Fibroblast of skin of left biceps (primary cell): ENCODE measurements at regions not wholly inside any gene's neighbourhood (a gene's known extent, or its start where the extent isn't known, plus 50 kb on each side); places are given as distances from the start of the nearest gene placed in this dataset.
"Not testable (repeated sequence)": the region's sequence is repeated elsewhere in the genome, so short reads cannot be mapped to it uniquely, and the experiment has no call there.

ENCODE experiments used
- DNase-seq, 2 experiments: peaks; one replicate each; pipeline ENCODE4 v3.0.0-alpha.2; 2013; ENCODE audit warnings: low read depth in 2 of 2

GRCh38 chr7:68082066-68082960 is 1085.7 kb downstream of the TYW1 start:
- not testable (repeated sequence) for DNase-seq

DNA sequence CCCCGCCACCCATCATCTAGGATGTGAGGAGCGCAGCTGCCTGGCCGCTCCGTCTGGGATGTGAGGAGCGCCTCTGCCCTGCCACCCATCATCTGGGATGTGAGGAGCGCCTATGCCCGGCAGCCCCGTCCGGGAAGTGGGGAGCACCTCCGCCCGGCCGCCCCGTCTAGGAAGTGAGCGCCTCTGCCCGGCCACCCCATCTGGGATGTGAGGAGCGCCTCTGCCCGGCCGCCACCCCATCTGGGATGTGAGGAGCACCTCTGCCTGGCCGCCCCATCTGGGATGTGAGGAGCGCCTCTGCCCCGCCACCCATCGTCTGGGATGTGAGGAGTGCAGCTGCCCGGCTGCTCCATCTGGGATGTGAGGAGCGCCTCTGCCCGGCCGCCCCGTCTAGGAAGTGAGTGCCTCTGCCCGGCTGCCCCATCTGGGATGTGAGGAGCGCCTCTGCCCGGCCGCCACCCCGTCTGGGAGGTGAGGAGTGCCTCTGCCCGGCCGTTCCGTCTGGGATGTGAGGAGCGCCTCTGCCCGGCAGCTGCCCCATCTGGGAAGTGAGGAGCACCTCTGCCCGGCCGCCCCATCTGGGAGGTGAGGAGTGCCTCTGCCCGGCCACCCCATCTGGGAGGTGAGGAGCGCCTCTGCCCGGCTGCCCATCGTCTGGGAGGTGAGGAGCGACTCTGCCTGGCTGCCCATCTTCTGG is 1086.5 kb downstream of the TYW1 start:
- not testable (repeated sequence) for DNase-seq

DNA sequence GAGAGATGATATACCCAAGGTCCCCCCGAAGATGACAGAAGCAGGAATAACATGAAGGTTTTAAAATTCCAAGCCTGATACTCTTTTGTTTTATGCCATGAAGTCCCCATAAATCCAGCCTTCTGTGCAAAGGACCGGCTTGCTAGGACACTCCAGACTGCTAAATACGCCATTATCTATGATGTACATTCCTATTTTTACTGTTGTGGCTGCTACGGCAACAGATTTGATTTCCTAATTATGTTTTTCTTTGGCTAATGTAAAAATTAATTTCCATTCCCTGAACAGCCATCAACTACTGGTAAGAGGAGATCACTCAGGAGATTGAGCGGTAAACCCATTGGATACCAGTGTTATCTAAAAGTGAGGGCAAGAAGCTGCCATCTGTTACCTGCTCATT is 1090.8 kb downstream of the TYW1 start:
- no peak for DNase-seq

- DNase-seq, result no peak
Measured at GRCh38 chr7:68088879-68089278, 1092.2 kb downstream of the TYW1 start.

DNA sequence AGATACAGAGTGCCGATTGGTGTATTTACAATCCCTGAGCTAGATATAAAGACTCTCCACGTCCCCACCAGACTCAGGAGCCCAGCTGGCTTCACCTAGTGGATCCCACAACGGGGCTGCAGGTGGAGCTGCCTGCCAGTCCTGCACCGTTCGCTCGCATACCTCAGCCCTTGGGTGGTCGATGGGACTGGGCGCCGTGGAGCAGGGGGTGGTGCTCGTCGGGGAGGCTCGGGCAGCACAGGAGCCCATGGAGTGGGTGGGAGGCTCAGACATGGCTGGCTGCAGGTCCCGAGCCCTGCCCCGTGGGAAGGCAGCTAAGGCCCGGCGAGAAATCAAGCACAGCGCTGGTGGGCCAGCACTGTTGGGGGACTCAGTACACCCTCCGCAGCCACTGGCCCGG is 1093.6 kb downstream of the TYW1 start:
- not testable (repeated sequence) for DNase-seq

GRCh38 chr7:68103319-68103718 is 1106.7 kb downstream of the TYW1 start:
- DNase-seq, result no peak

- peak; percentile 12 to 18 for DNase-seq
Measured at GRCh38 chr7:68107261-68107660, 1110.6 kb downstream of the TYW1 start.

- peak; percentile 77 to 82 for DNase-seq
Measured at GRCh38 chr7:68107968-68108367, 1111.3 kb downstream of the TYW1 start.

GRCh38 chr7:68109299-68109698 is 1112.7 kb downstream of the TYW1 start:
- DNase-seq, result no peak

DNA sequence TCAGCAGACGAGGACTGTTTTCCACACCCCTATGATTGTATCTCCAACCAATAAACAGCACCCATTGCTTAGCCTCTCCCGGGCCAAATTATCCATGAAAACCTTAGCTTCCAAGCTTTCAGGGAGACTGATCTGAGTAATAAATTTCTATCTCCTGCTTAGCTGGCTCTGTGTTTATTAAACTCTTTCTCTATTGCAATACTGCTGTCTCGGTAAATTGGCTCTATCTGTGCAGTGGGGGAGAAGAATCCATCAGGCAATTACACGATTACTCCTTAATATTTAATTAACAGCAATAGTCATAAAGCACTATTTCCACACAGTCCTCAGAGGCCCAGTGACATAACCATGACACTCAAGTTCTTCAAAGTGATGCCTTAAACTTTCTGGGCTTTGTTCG is 1122.8 kb downstream of the TYW1 start:
- DNase-seq, result no peak

GRCh38 chr7:68121056-68121455 is 1124.4 kb downstream of the TYW1 start:
- DNase-seq, result no peak

DNA sequence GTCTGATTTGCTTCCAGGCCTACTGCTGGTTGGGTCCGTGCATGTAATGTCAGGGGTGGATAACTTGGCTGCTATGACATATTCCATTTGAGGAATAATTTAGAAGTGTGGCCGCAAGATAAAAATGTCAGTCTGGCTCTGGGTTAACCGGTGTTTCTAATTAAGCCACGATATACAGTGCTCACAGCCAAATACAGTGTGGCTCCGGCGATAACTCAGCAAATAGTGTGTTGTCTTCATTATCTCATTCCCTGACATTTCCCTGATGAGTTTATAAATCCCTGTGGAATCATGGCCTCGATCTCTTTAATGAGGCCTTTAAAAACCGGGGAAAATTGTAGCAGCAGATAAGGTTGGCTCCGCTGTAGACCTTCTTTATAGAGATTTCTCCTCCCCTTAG is 1125.0 kb downstream of the TYW1 start:
- DNase-seq, result no peak

- DNase-seq, result no peak
Measured at GRCh38 chr7:68122801-68123200, 1126.2 kb downstream of the TYW1 start.

- DNase-seq, result no peak
Measured at GRCh38 chr7:68125168-68125567, 1128.5 kb downstream of the TYW1 start.

GRCh38 chr7:68133045-68133444 is 1136.4 kb downstream of the TYW1 start:
- no peak for DNase-seq

GRCh38 chr7:68143345-68143744 is 1146.7 kb downstream of the TYW1 start:
- no peak for DNase-seq

DNA sequence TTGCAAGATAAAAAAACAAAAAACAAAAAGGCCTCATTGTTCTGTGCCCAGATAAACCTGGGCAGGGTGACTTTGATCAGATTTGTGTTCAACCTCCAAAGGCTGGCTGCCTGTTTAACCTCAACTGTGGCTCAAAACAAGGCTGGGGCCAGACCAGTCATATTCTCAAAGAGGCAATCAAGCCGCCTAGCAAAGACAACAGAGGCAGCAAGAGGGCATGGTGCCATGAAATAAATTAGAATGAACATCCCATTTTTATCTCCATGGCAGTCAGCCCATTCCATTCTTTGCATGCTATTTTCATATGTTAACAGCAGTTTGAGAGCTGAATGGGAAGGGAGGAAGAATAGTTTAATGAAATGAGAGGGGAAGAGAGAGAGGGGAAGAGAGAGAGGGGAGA is 1150.3 kb downstream of the TYW1 start:
- DNase-seq, result no peak

DNA sequence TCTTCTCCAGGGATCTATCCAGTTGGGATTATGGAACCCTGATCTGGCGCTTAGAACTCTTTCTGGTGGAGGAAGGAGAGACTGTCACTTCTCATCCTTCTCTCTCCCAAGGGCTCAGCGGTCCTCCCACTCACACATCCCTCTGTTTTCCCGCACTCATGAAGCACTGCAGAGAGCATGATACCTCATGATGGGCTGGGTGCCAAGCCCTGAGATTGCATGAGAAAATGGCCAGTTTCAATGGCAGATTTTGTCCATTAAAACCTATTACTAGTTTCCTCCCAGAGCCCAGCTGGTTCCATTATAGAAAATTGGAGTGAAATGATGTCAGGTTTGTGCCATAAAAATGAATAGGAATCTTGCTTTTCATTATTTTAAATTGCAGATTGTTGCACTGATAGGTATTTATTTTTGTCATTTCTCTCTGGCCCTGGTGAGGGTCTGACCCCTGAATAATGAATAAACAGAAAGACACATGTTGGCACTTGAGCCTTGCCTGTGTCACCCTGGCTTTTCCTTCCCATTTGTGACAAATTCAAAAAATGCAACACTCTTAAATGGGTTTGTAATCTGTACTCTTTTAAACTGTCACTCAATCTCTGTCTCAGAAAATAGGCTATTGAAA is 1151.1 kb downstream of the TYW1 start:
- no peak for DNase-seq

- DNase-seq, result no peak
Measured at GRCh38 chr7:68148440-68148839, 1151.8 kb downstream of the TYW1 start.

- DNase-seq, result no peak
Measured at GRCh38 chr7:68152205-68152604, 1155.6 kb downstream of the TYW1 start.

- no peak for DNase-seq
Measured at GRCh38 chr7:68155676-68156075, 1159.0 kb downstream of the TYW1 start.

DNA sequence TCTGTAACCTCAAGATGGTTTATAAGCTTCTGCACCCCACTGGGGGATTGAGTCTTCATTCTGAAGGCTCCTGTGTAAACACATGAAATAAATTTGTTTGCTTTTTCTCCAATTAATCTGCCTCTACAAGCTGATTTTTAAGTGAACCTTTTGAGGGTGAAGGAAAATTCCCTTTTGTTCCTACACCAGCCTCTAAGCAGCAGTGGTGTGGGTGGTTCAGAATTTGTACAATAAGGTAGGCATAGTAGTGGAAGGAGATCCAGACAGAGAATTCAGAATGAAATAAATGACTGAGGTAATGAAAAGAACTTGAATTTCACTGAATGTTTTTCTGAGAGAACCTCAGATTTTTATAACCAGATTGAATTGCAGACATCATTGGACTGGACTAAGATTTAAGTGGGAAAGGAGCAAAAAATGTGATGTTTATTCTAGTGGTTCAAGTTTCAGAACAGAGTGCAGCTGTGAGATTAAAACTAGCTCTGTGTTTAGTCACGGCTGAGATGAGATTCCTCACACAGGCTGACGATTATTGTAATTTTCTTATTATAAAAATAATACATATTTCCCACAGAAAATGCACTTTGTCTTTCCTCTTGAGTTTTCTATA is 1162.2 kb downstream of the TYW1 start:
- no peak for DNase-seq
